GM18861 (cell line): ENCODE measurements at regions not wholly inside any gene's neighbourhood (a gene's known extent, or its start where the extent isn't known, plus 50 kb on each side); places are given as distances from the start of the nearest gene placed in this dataset.

Experiments used
- ATAC-seq: cut with Tn5 transposase; IDR thresholded peaks from one replicate; pipeline ENCODE4 v1.9.1; 2021; ENCODE audit not compliant: unreplicated experiment

- no peak for ATAC-seq
Measured at GRCh38 chr5:42898760-42899159, 87.1 kb upstream of the SELENOP start.

- no peak for ATAC-seq
Measured at GRCh38 chr5:42896523-42896922, 84.8 kb upstream of the SELENOP start.

GRCh38 chr5:42894057-42894456 lies 82.4 kb upstream of the SELENOP start:
- ATAC-seq = no peak

GRCh38 chr5:42889311-42889933 lies 77.7 kb upstream of the SELENOP start:
- peak; percentile 91 for ATAC-seq

- ATAC-seq = no peak
Measured at GRCh38 chr5:42888771-42889170, 77.1 kb upstream of the SELENOP start.

GRCh38 chr5:42887575-42887974 lies 75.9 kb upstream of the SELENOP start:
- no peak for ATAC-seq

GRCh38 chr5:42887097-42887496 lies 75.4 kb upstream of the SELENOP start:
- ATAC-seq = no peak

- ATAC-seq = no peak
Measured at GRCh38 chr5:42886635-42887034, 74.9 kb upstream of the SELENOP start.

GRCh38 chr5:42884326-42884725 lies 72.6 kb upstream of the SELENOP start:
- ATAC-seq = no peak

- ATAC-seq = no peak
Measured at GRCh38 chr5:42881416-42882117, 69.9 kb upstream of the SELENOP start.

GRCh38 chr5:42880496-42881150 lies 68.9 kb upstream of the SELENOP start:
- no peak for ATAC-seq

GRCh38 chr5:42879291-42879690 lies 67.6 kb upstream of the SELENOP start:
- ATAC-seq = no peak

GRCh38 chr5:42878550-42878949 lies 66.9 kb upstream of the SELENOP start:
- ATAC-seq = no peak

GRCh38 chr5:42878041-42878440 lies 66.3 kb upstream of the SELENOP start:
- no peak for ATAC-seq

GRCh38 chr5:42877431-42877830 lies 65.7 kb upstream of the SELENOP start:
- ATAC-seq = no peak

GRCh38 chr5:42876375-42876844 lies 64.7 kb upstream of the SELENOP start:
- no peak for ATAC-seq

- no peak for ATAC-seq
Measured at GRCh38 chr5:42875785-42876374, 64.2 kb upstream of the SELENOP start.

- ATAC-seq = no peak
Measured at GRCh38 chr5:42875211-42875610, 63.5 kb upstream of the SELENOP start.

- no peak for ATAC-seq
Measured at GRCh38 chr5:42874621-42875198, 63.0 kb upstream of the SELENOP start.

GRCh38 chr5:42872865-42873264 lies 61.2 kb upstream of the SELENOP start:
- no peak for ATAC-seq

GRCh38 chr5:42870882-42871418 lies 59.3 kb upstream of the SELENOP start:
- no peak for ATAC-seq
